Natural killer cell treated with Interleukin-12 subunit alpha and Interleukin-12 subunit beta and Interleukin-15 and Interleukin-18, amount 100 ng/mL, for 72 hours (primary cell): ENCODE measurements at regions not wholly inside any gene's neighbourhood (a gene's known extent, or its start where the extent isn't known, plus 50 kb on each side); places are given as distances from the start of the nearest gene placed in this dataset.
"Not testable (repeated sequence)": the region's sequence is repeated elsewhere in the genome, so short reads cannot be mapped to it uniquely, and the experiment has no call there.

Source experiments
- ATAC-seq, 2 donors: fragments of 150-1000 bp; cut with Tn5 transposase in 1 of 2; sonication (Bioruptor Pico), chemical (Tn5 transposase) in 1 of 2; 2 replicates each; pipeline ENCODE4 v1.10.0; 2021
- DNase-seq: peaks from one replicate; pipeline ENCODE4 v3.0.0; 2022; ENCODE audit warnings: low spot score
- H3K27ac Mint-ChIP-seq, 2 donors: 1 replicate in 1 of 2; 2 replicates in 1 of 2; pipeline ENCODE4 v1.8.0; 2022; ENCODE audit warnings: mixed read lengths in 2 of 2, mild to moderate bottlenecking in 1 of 2, moderate library complexity in 1 of 2
- H3K27me3 Mint-ChIP-seq, 2 donors: 1 replicate in 1 of 2; 2 replicates in 1 of 2; pipeline ENCODE4 v1.8.0; 2022; ENCODE audit warnings: mixed read lengths in 2 of 2
- H3K36me3 Mint-ChIP-seq: one replicate; pipeline ENCODE4 v1.8.0; 2022; ENCODE audit warnings: mixed read lengths
- H3K4me1 Mint-ChIP-seq, 2 donors: 1 replicate in 1 of 2; 2 replicates in 1 of 2; pipeline ENCODE4 v1.8.0; 2022; ENCODE audit warnings: low read depth in 2 of 2, mixed read lengths in 2 of 2, mild to moderate bottlenecking in 1 of 2
- H3K4me3 Mint-ChIP-seq: one replicate; pipeline ENCODE4 v1.8.0; 2022; ENCODE audit warnings: mixed read lengths
- H3K9me3 Mint-ChIP-seq: 2 replicates; pipeline ENCODE4 v1.8.0; 2022; ENCODE audit warnings: mixed read lengths

DNA sequence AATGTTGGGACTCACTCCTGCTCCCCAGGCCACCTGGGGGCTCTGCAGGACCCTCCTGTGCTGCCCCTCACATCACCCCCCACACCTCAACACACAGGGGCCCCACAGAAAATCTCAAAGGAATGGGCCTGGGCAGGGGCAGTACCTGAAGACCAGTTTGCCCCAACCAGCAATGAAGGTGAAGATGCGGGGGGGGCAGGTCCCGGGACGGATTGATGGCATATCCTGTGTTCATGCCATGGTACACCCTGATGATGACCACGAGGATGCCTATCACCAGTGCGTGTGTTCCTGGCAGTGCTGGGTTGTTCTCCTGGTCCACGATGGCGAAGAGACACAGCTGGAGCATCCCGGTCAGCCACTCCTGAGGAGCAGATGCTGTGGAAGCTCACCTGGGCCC lies 663.0 kb downstream of the FOXD4L5 start:
- H3K4me3 Mint-ChIP-seq, H3K27ac Mint-ChIP-seq, H3K9me3 Mint-ChIP-seq, H3K4me1 Mint-ChIP-seq, H3K27me3 Mint-ChIP-seq, ATAC-seq, H3K36me3 Mint-ChIP-seq: not testable (repeated sequence)
- DNase-seq = peak; percentile 34
